Stromal cell of bone marrow (primary cell): ENCODE measurements at regions not wholly inside any gene's neighbourhood (a gene's known extent, or its start where the extent isn't known, plus 50 kb on each side); places are given as distances from the start of the nearest gene placed in this dataset.
"Not testable (repeated sequence)": the region's sequence is repeated elsewhere in the genome, so short reads cannot be mapped to it uniquely, and the experiment has no call there.

ENCODE experiments used
- DNase-seq: peaks from one replicate; pipeline ENCODE4 v3.0.0-alpha.2; 2012; ENCODE audit warnings: low read depth

- DNase-seq: no peak
These were observed 155.1 kb upstream of the FGF13 start for GRCh38 chrX:138866643-138867042.

- no peak for DNase-seq
These were observed 153.7 kb upstream of the FGF13 start for GRCh38 chrX:138865093-138865649.

- no peak for DNase-seq
These were observed 147.9 kb upstream of the FGF13 start for GRCh38 chrX:138859421-138859820.

GRCh38 chrX:138858951-138859350 lies 147.4 kb upstream of the FGF13 start:
- DNase-seq: no peak

GRCh38 chrX:138858438-138858837 lies 146.9 kb upstream of the FGF13 start:
- peak; percentile 19 for DNase-seq

- no peak for DNase-seq
These were observed 145.5 kb upstream of the FGF13 start for GRCh38 chrX:138856881-138857604.

GRCh38 chrX:138853936-138854335 lies 142.4 kb upstream of the FGF13 start:
- DNase-seq: no peak

GRCh38 chrX:138849521-138849920 lies 138.0 kb upstream of the FGF13 start:
- DNase-seq: no peak

GRCh38 chrX:138847930-138848329 lies 136.4 kb upstream of the FGF13 start:
- DNase-seq: peak; percentile 2

- DNase-seq: no peak
These were observed 134.3 kb upstream of the FGF13 start for GRCh38 chrX:138845786-138846185.

GRCh38 chrX:138807400-138807799 lies 95.9 kb upstream of the FGF13 start:
- DNase-seq: not testable (repeated sequence)

- no peak for DNase-seq
These were observed 82.7 kb upstream of the FGF13 start for GRCh38 chrX:138794246-138794645.

- no peak for DNase-seq
These were observed 80.0 kb upstream of the FGF13 start for GRCh38 chrX:138791551-138791950.

- DNase-seq: no peak
These were observed 77.3 kb upstream of the FGF13 start for GRCh38 chrX:138788771-138789170.

GRCh38 chrX:138778576-138778909 lies 67.0 kb upstream of the FGF13 start:
- not testable (repeated sequence) for DNase-seq

GRCh38 chrX:138777908-138778575 lies 66.5 kb upstream of the FGF13 start:
- not testable (repeated sequence) for DNase-seq

GRCh38 chrX:138777230-138777629 lies 65.7 kb upstream of the FGF13 start:
- DNase-seq: no peak

GRCh38 chrX:138775517-138775916 lies 64.0 kb upstream of the FGF13 start:
- DNase-seq: peak; percentile 25

- DNase-seq: no peak
These were observed 59.5 kb upstream of the FGF13 start for GRCh38 chrX:138771047-138771446.

- DNase-seq: no peak
These were observed 58.4 kb upstream of the FGF13 start for GRCh38 chrX:138769918-138770317.

- DNase-seq: peak; percentile 19
These were observed 53.5 kb upstream of the FGF13 start for GRCh38 chrX:138765051-138765450.

- DNase-seq: no peak
These were observed 52.2 kb upstream of the FGF13 start for GRCh38 chrX:138763761-138764160.

GRCh38 chrX:138761380-138761779 lies 49.9 kb upstream of the FGF13 start:
- no peak for DNase-seq
